ENCODE measurements at regions not wholly inside any gene's neighbourhood (a gene's known extent, or its start where the extent isn't known, plus 50 kb on each side); places are given as distances from the start of the nearest gene placed in this dataset.

- TF ChIP-seq CTCF (conservative IDR thresholded peaks at IDR 0.05 in 1 of 2, IDR thresholded peaks at IDR 0.05 in 1 of 2; ENCODE audit: low read depth in 1 of 2, low read length in 2 of 2) (no peak), EZH2 (IDR thresholded peaks at IDR 0.05; ENCODE audit: low read length, missing control alignments) (no peak)
Measured at GRCh38 chr1:25033828-25034705, 104.0 kb upstream of the RUNX3 start.
